ENCODE measurements at regions not wholly inside any gene's neighbourhood (a gene's known extent, or its start where the extent isn't known, plus 50 kb on each side); places are given as distances from the start of the nearest gene placed in this dataset.

- no CpG with 5 or more reads among the region's 1 CpG for WGBS (ENCODE audit: extremely low coverage, insufficient read length, low lambda C conversion rate)
- Histone ChIP-seq H2BK12ac (ENCODE audit: insufficient read length, low read depth, low read length) (no peak overlapping the region), H3K18ac (ENCODE audit: insufficient read length, low read depth, low read length) (no peak overlapping the region), H3K27me3 (ENCODE audit: insufficient read depth, low read length) (no peaks in the 10 kb centered on the region), H2AK5ac (ENCODE audit: insufficient read length, low read length) (no peak overlapping the region), H4K5ac (ENCODE audit: insufficient read length, low read depth, low read length) (no peak overlapping the region), H3K56ac (ENCODE audit: insufficient read length, low read depth, low read length) (no peak overlapping the region), H3K79me2 (ENCODE audit: insufficient read depth, low read length) (no peaks in the 10 kb centered on the region), H3K27ac (ENCODE audit: insufficient read length, low read depth, low read length) (no peak overlapping the region), H4K91ac (ENCODE audit: insufficient read length, low read depth, low read length) (no peak overlapping the region), H3K9me3 (ENCODE audit: control insufficient read depth, low read depth, low read length) (no peaks in the 10 kb centered on the region), H2BK120ac (ENCODE audit: low read depth, low read length, poor library complexity, severe bottlenecking) (no peak overlapping the region), H3K4ac (ENCODE audit: low read depth, low read length) (no peak overlapping the region), H2AFZ (ENCODE audit: low read length) (no peak overlapping the region), H3K14ac (ENCODE audit: insufficient read depth, low read length) (no peak overlapping the region), H4K20me1 (ENCODE audit: control insufficient read depth, insufficient read depth, insufficient read length) (no peaks in the 10 kb centered on the region), H3K79me1 (ENCODE audit: insufficient read depth, low read depth, low read length, poor library complexity, severe bottlenecking) (no peaks in the 10 kb centered on the region), H2BK20ac (ENCODE audit: low read depth, low read length, poor library complexity, severe bottlenecking) (no peak overlapping the region), H3K9ac (ENCODE audit: extremely low read depth, insufficient read length, low read length) (no peak overlapping the region), H3K23me2 (ENCODE audit: insufficient read length, low read depth, low read length, poor library complexity, severe bottlenecking) (no peaks in the 10 kb centered on the region), H3K4me1 (ENCODE audit: insufficient read depth, low read length) (peaks cover 10% of the 10 kb centered on the region), H3K23ac (ENCODE audit: insufficient read length, low read depth, low read length) (no peak overlapping the region), H3T11ph (ENCODE audit: low read length) (no peak overlapping the region), H4K8ac (replicated peaks; ENCODE audit: insufficient read length, low read depth, low read length) (no peak overlapping the region), H2BK15ac (ENCODE audit: low read depth, low read length) (no peak overlapping the region), H2BK5ac (ENCODE audit: insufficient read length, low read length) (no peak overlapping the region), H3K4me2 (ENCODE audit: insufficient read depth, insufficient read length, low read length) (no peak overlapping the region)
- DNase-seq = no peak
- Mint-ChIP-seq H3K4me3 (no peak overlapping the region), H3K36me3 (ENCODE audit: insufficient read depth in 1 of 3, low read depth in 3 of 3) (no peaks in the 10 kb centered on the region), H3K27me3 (ENCODE audit: low read depth) (no peaks in the 10 kb centered on the region; the same call in 1 of the 2 replicates), H3K27ac (no peak overlapping the region), H3K9me3 (no peaks in the 10 kb centered on the region), H3K4me1 (peaks cover 34 to 40% of the 10 kb centered on the region in 2 experiments)
- TF ChIP-seq CTCF (conservative IDR thresholded peaks at IDR 0.05) = no peak
Observed at GRCh38 chr9:13432904-13433303, 153.4 kb upstream of the MPDZ start.
